ENCODE measurements at regions not wholly inside any gene's neighbourhood (a gene's known extent, or its start where the extent isn't known, plus 50 kb on each side); places are given as distances from the start of the nearest gene placed in this dataset.

GRCh38 chr12:86931714-86932113 lies 675.5 kb upstream of the MGAT4C start:
- TF ChIP-seq CTCF (IDR thresholded peaks at IDR 0.05; ENCODE audit: low read depth, low read length, poor library complexity, severe bottlenecking) (no peak), EZH2phosphoT487 (IDR thresholded peaks at IDR 0.05; ENCODE audit: borderline replicate concordance, low read length) (no peak)

All from DOHH2 (cell line).